Erythroblast (primary cell): ENCODE measurements at regions not wholly inside any gene's neighbourhood (a gene's known extent, or its start where the extent isn't known, plus 50 kb on each side); places are given as distances from the start of the nearest gene placed in this dataset.

ENCODE experiments used
- GATA1 ChIP-seq: IDR thresholded peaks from 2 replicates; pipeline ENCODE4 v1.6.1; 2011; ENCODE audit warnings: low read depth, mild to moderate bottlenecking, control low read depth, low read length, moderate library complexity
- POLR2A ChIP-seq: IDR thresholded peaks from 2 replicates; pipeline ENCODE4 v1.6.1; 2011; ENCODE audit warnings: mild to moderate bottlenecking, low read length

DNA sequence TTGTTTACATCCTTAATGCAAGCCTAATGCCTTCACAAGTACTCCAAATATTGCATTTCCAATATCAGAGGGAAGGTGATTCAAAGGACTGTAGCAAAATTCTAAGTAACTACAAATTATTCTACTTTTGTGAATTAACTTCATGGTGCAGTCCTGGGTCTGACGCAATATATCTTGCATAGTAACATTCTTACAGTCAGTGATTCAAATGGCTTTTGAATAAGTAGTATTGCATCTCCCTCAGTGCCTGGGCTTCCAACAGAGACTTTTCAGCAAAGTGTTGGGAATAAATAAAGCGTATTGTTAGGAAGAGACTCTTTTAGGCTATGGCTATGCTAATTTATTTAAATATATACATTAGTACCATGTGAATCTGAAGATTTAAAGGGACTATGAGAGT lies 564.7 kb upstream of the COBL start:
- TF ChIP-seq POLR2A (no peak), GATA1 (no peak)
